ENCODE measurements at regions not wholly inside any gene's neighbourhood (a gene's known extent, or its start where the extent isn't known, plus 50 kb on each side); places are given as distances from the start of the nearest gene placed in this dataset.

DNA sequence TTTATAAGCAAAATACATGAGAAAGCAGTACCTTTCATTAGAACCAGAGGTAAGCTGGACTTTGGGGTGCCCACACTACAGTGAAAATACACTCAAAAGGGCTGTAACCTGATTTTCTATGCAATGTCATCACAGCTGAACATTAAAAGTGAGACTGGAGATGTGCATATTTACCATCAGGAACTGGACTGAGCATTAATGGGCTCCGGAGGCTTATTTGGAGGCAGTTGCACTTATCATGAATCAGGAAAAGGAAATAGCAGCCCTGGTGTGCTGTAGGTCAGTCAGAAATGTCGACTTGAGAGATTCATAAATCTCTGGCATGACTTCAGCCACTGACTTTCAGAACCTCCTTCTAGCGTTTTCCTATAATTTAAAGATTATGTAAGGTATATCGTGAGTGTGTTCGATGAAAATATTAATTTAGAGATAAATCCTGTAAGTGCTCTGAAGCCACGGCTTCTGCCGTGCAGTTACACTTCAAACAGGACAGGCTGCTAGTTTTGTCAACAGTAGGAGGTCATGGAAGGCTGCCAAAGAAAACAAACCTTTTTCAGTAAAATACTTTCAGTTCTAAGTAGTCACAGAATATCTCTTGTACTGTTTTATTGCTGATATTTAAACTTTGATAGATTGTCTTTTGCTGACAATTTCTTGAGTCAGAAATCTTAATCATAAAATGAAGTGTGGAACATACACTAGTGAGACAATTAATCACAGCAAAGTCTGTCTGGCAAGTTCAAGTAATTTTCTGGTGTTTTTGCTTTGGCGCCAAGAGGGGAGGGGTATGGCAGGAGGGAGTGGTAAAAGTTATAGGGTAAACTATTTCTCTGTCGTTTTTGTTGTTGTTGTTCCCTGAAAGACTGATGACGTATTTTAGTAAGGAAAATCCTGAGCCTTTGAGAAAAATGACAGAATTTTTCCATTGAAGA is 939.7 kb downstream of the NR2F1-AS1 start:
- H3K36me3 ChIP-seq (ENCODE audit: control insufficient read depth in 2 of 2, insufficient read depth in 2 of 2, low read length in 1 of 2): no peaks in the 10 kb centered on the region
- H3K79me2 ChIP-seq (ENCODE audit: control insufficient read depth, insufficient read depth, low read length): no peaks in the 10 kb centered on the region
- no peak overlapping the region for H3K27ac ChIP-seq (ENCODE audit: control insufficient read depth, insufficient read depth)
- no peaks in the 10 kb centered on the region for H3K4me1 ChIP-seq (ENCODE audit: control insufficient read depth, insufficient read depth, low read length)
- no peak for TF ChIP-seq BHLHE40 (IDR thresholded peaks at IDR 0.05; ENCODE audit: borderline replicate concordance in 1 of 2, low read depth in 2 of 2, low read length in 1 of 2)
- no peak for TF ChIP-seq CHD4 (IDR thresholded peaks at IDR 0.05)
- no peak for TF ChIP-seq EZH2 (IDR thresholded peaks at IDR 0.05; ENCODE audit: borderline replicate concordance, control insufficient read depth, low read depth, low read length)
- no peak for TF ChIP-seq RB1 (IDR thresholded peaks at IDR 0.05; ENCODE audit: borderline replicate concordance)
- no peak for TF ChIP-seq TARDBP (IDR thresholded peaks at IDR 0.05; ENCODE audit: borderline replicate concordance)
- no peak for TF ChIP-seq ZNF384 (IDR thresholded peaks at IDR 0.05; ENCODE audit: borderline replicate concordance, low read depth, low read length)
- TF ChIP-seq STAT3 (IDR thresholded peaks at IDR 0.05; ENCODE audit: low read depth, low read length): no peak
- no peak for TF ChIP-seq ASH2L (IDR thresholded peaks at IDR 0.05; ENCODE audit: borderline replicate concordance, low read depth)
- no peak for TF ChIP-seq HCFC1 (IDR thresholded peaks at IDR 0.05; ENCODE audit: low read length)
- TF ChIP-seq CREB1 (IDR thresholded peaks at IDR 0.05; ENCODE audit: low read depth): no peak
- no peak for TF ChIP-seq CREM (IDR thresholded peaks at IDR 0.05; ENCODE audit: low read depth)
- TF ChIP-seq KDM1A (IDR thresholded peaks at IDR 0.05; ENCODE audit: borderline replicate concordance): no peak
- no peaks in the 10 kb centered on the region for H3K9me3 ChIP-seq (replicated peaks; ENCODE audit: control insufficient read depth, insufficient read depth, low read length)
- ChIA-PET POLR2A (no interaction called here), CTCF (no interaction called here), RAD21 (ENCODE audit: unreplicated experiment) (no interaction called here), SMC1A (ENCODE audit: uncharacterized antibody, unreplicated experiment) (interaction anchor here (1.2 kb wide), 1 partner anchor 123 kb away, joined by 3 read pairs; no protein-coding TSS in a partner anchor)
- H3K9ac ChIP-seq (ENCODE audit: control insufficient read depth, insufficient read depth, low read length): no peak overlapping the region
- no peak overlapping the region for H2AFZ ChIP-seq (ENCODE audit: control insufficient read depth, low read depth, low read length)
- H3K4me2 ChIP-seq (ENCODE audit: control insufficient read depth, insufficient read depth): no peak overlapping the region
- in situ Hi-C loops (cut with MboI) (no loop called here), intact Hi-C loops (cut with micrococcal nuclease; ENCODE audit: unreplicated experiment) (no loop called here)
- H3K27me3 ChIP-seq (replicated peaks in 1 of 2; ENCODE audit: control insufficient read depth in 2 of 2, insufficient read depth in 2 of 2, low read length in 1 of 2): no peaks in the 10 kb centered on the region
- FAIRE-seq: no peak
- H3K4me3 ChIP-seq: no peak overlapping the region
- BruUV-seq (replicated peaks): no TSS peak
- no peaks in the 10 kb centered on the region for H4K20me1 ChIP-seq (ENCODE audit: control insufficient read depth, insufficient read depth)
- no peak for DNase-seq (ENCODE audit: low read depth, low spot score)
- WGBS (ENCODE audit: insufficient coverage, insufficient replicate concordance, low lambda C conversion rate, missing lambda C conversion rate): 21% methylated on average over 10 of the region's 10 CpGs
- ATAC-seq: no peak

All from GM12878 (cell line).